ENCODE measurements at regions not wholly inside any gene's neighbourhood (a gene's known extent, or its start where the extent isn't known, plus 50 kb on each side); places are given as distances from the start of the nearest gene placed in this dataset.
"Not testable (repeated sequence)": the region's sequence is repeated elsewhere in the genome, so short reads cannot be mapped to it uniquely, and the experiment has no call there.

DNA sequence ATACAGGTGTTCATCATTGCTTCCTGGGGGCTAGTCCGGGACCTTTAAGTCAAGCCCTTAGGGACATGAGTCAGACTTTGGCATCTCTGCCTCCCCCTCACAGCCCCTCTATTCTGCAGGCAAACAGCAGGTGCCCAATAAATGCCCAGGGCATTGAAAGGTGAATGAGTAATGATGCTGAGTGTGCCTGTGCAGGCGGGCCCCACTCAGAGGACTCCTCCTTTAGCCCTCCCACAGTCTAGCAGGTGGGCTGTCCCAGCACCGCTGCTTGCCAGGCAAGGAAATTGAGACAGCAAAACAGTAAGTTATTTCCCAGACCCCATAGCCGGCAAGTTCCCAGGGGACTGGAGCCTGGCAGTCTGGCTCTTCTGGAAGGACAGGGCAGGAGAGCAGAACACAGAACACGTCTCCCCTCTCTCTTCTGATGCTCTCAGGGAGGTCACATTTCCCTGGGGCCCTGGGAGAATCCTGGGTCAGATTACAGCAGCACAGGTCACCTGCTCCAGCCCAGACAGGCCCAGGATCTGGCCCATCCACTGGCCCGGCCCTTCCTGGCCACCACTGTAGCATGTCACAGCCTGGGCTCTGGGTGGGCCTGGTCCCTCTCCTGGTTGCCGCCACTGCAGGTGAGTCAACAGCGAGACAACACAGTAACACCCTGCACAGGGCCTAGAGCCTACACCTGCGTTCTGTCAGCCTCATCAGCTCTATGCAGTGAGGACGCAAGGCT, 108.7 kb upstream of the MTLN start:
- ATAC-seq (replicated peaks), result not testable (repeated sequence)

DNA sequence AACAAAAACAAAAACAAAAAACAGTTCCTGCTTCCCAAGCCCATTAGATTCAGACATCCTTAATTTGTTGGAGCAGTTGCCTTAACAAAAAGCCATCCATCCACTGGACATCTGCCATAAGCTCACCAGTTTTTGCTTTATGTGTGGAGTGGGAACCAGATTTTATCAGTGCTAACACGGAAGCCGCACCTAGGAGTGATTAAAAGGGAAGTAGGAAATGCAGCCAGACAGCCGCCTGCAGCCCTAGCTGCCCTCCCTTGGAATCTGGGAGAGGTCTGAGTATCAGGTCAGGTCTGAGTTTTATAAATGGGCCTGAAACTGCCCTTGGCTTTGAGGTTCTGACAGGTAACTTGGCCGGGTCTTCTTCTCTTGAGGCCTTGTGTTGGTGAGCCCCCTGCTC, 106.6 kb upstream of the MTLN start:
- not testable (repeated sequence) for H3K4me1 Mint-ChIP-seq; ATAC-seq (replicated peaks); H3K4me3 Mint-ChIP-seq; H3K27me3 Mint-ChIP-seq; DNase-seq; H3K27ac Mint-ChIP-seq; H3K36me3 Mint-ChIP-seq; H3K9me3 Mint-ChIP-seq

More for the DNA sequence above, 108.7 kb upstream of the MTLN start:
- not testable (repeated sequence) for DNase-seq, H3K36me3 Mint-ChIP-seq, H3K27me3 Mint-ChIP-seq, H3K4me1 Mint-ChIP-seq, H3K4me3 Mint-ChIP-seq, H3K27ac Mint-ChIP-seq, H3K9me3 Mint-ChIP-seq

DNA sequence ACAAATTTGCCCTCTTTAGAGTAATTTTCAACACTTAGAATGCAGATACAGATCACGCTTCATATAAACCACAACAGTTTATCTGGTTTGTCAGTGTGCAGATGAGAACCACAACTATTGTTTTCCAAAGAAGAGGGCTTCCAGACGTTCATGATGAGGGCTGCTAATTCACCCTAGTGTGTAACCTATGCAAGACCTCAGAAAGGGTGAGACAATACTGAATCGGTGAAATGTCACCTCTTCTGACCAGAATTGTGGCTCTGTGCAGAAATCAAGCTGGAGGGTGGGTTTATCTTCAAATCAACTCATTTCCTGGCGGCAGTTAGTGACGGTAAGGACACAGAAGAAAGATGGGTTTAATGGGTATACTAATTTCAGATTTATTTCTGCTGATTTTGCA, 105.0 kb upstream of the MTLN start:
- DNase-seq; H3K4me1 Mint-ChIP-seq; H3K9me3 Mint-ChIP-seq; H3K36me3 Mint-ChIP-seq; ATAC-seq (replicated peaks); H3K4me3 Mint-ChIP-seq; H3K27ac Mint-ChIP-seq; H3K27me3 Mint-ChIP-seq: not testable (repeated sequence)

DNA sequence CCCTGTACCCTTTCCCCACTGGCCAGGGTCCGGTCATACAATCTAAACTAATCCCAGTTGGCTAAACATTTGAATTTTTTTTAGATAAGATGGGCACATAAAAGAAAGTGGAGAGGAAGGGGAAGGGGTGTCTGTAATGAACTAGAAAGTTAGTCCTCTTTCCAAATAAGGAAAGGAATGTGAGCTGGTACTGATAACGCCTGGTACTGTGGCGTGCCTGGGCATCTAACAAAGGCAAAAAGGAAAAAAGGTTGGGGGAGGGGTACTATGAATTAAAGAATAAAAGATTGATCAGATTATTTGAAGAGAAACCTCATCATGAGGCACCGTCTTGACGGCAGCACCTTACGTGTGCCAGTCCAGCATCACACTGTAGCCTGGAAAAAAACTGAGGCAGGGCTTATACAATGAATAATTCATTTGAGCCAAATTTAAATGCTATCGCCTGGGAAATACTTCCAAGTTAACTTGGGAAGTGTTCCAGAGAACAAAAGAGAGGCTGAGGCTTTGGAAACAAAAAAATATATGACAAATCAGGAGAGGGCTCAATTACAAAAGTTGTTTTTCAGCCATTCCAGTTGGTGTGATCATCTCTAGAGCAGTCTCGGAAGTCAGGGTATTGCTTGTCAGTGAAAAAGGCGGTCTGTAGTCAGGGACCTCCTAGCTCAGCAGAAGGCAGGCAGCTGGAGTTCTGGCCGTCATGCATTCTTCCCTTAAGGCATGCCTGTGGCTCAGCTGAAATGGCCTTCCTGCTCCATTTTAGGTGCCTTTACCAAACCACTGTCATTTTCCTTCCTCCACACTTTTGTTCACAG, 103.9 kb upstream of the MTLN start:
- not testable (repeated sequence) for H3K27me3 Mint-ChIP-seq; H3K9me3 Mint-ChIP-seq; H3K4me1 Mint-ChIP-seq; ATAC-seq (replicated peaks); DNase-seq; H3K36me3 Mint-ChIP-seq; H3K27ac Mint-ChIP-seq; H3K4me3 Mint-ChIP-seq

DNA sequence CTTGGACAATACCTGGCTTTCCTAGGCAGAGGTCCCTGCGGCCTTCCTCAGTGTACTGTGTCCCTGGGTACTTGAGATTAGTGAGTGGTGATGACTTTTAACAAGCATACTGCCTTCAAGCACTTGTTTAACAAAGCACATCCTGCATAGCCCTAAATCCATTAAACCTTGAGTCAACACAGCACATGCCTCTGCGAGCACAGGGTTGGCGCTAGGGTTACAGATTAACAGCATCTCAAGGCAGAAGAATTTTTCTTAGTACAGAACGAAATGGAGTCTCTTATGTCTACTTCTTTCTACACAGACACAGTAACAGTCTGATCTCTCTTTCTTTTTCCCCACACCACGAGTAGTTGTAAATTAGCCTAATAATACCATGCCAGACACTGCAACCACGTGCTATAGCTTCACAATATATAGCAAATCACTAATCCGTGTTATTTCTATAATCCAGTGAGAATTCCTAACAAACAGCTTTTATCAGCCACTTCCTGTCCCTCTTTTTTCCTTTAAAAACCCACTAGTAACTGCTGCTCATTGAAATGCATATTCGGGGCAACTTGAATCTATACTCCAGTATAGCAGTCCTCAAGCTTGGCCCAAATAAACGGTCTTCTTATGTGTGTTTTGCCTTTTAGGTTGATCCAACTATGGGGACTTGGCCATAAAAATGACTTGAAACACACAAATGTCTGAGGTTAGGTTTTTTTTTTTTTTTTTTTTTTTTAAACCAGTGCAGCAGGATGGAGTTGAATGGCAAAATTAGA, 102.9 kb upstream of the MTLN start:
- H3K27ac Mint-ChIP-seq; ATAC-seq (replicated peaks); DNase-seq; H3K27me3 Mint-ChIP-seq; H3K36me3 Mint-ChIP-seq; H3K9me3 Mint-ChIP-seq; H3K4me1 Mint-ChIP-seq; H3K4me3 Mint-ChIP-seq: not testable (repeated sequence)

DNA sequence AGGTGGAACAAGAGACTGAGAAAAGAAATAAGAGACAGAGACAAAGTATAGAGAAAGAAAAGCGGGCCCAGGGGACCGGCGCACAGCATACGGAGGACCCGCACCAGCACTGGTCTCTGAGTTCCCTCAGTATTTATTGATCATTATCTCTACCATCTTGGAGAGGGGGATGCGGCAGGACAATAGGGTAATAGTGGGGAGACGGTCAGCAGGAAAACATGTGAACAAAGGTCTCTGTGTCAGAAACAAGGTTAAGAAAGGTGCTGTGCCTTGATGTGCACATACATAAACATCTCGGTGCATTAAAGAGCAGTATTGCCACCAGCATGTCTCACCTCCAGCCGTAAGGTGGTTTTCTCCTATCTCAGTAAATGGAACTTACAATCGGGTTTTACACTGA, 102.1 kb upstream of the MTLN start:
- not testable (repeated sequence) for ATAC-seq (replicated peaks); DNase-seq; H3K27me3 Mint-ChIP-seq; H3K4me3 Mint-ChIP-seq; H3K27ac Mint-ChIP-seq; H3K36me3 Mint-ChIP-seq; H3K9me3 Mint-ChIP-seq; H3K4me1 Mint-ChIP-seq

DNA sequence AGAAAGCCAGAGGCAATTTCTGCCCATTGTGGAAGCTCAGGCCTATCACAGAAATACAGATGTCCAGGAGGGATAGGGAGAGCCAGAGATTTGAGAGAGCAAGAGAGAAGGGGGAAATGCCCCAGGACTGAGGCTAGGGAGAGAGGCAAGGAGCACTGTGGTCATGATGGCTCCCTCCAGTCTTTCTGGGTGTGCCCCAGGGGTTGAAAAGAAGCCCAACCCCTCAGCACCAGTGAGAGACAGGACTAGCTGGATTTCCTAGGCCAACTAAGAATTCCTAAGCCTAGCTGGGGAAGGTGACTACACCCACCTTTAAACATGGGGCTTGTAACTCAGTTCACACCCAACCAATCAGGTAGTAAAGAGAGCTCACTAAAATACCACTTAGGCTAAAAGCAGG, 100.7 kb upstream of the MTLN start:
- H3K4me1 Mint-ChIP-seq; H3K4me3 Mint-ChIP-seq; H3K9me3 Mint-ChIP-seq; DNase-seq; ATAC-seq (replicated peaks); H3K36me3 Mint-ChIP-seq; H3K27me3 Mint-ChIP-seq; H3K27ac Mint-ChIP-seq: not testable (repeated sequence)

DNA sequence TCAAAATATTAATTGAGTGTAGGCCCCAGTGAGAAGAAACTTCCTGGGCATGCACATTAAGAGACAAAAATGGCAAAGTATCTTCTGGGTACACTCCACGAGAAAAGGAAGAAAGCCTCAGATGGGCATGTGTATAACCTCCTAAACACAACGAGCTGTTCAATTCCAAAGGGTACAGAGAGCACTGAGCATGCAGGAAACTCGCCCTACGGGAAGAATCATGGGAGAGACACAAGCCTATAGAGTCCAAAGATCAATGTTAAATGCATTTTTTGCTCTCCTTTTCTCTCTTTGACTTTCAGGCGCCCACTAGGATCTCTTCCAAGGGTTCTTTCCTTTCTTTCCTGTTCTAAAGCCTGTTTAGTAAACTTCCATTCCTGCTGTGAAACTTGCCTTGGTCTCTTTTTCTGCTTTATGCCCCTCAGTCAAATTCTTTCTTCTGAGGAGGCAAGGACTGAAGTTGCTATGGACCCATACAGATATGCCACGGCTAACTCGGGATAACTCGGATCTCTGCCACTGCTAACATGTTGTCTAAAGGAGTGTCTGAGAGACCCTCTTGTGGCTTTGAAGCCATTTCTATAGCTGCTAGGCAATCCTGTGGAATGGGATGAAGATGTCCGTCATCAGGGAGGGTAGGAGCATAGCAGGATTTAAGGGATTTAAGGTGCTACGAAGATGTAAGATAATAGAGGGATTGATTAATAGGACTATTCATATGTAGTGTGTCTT, 99.5 kb upstream of the MTLN start:
- not testable (repeated sequence) for H3K9me3 Mint-ChIP-seq; H3K27ac Mint-ChIP-seq; H3K4me1 Mint-ChIP-seq; H3K36me3 Mint-ChIP-seq; H3K27me3 Mint-ChIP-seq; H3K4me3 Mint-ChIP-seq; ATAC-seq (replicated peaks); DNase-seq

DNA sequence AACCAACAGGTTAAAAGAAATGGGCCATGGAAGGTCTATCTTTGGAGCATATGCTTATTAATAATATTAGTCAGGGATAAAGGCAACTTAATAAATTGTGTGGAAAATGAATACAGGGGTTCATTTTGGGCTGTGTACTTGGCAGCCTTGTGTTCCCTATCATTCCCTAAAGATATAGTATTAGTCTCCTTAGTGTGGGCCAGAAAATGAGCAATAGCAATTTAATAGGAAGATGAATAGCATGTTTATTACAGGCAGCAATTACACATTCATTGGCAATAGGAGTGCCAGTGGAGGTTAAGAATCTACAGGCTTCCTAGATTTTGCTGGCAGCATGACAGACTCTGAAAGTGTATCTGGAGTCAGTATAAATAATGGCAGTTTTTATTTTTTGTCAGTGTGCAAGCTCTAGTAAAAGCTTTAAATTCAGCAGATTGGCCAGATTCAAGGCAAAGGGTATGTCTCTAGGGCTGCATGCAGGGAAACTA, 98.7 kb upstream of the MTLN start:
- not testable (repeated sequence) for DNase-seq; ATAC-seq (replicated peaks); H3K36me3 Mint-ChIP-seq; H3K9me3 Mint-ChIP-seq; H3K27ac Mint-ChIP-seq; H3K4me1 Mint-ChIP-seq; H3K27me3 Mint-ChIP-seq; H3K4me3 Mint-ChIP-seq

DNA sequence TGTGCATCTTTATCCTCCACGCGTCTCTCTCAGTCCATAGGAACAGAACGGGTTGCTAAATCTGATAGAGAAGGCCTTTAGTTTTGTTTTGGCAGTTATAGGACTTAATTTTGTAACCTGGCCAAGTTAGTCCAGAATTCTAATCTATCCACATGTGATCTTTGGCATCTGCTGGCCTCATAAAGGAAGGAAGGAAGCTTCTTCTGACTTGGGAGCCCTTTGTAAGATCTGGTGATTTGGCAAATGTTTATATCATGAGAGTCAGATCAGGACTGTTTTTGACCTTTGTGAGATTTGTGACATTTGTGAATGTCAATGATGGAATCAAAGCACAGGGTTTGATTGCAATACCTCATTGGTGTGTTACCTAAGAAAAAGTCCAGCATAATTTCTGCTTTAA, 96.4 kb upstream of the MTLN start:
- DNase-seq; H3K4me3 Mint-ChIP-seq; H3K4me1 Mint-ChIP-seq; H3K27me3 Mint-ChIP-seq; H3K27ac Mint-ChIP-seq; ATAC-seq (replicated peaks); H3K36me3 Mint-ChIP-seq; H3K9me3 Mint-ChIP-seq: not testable (repeated sequence)

DNA sequence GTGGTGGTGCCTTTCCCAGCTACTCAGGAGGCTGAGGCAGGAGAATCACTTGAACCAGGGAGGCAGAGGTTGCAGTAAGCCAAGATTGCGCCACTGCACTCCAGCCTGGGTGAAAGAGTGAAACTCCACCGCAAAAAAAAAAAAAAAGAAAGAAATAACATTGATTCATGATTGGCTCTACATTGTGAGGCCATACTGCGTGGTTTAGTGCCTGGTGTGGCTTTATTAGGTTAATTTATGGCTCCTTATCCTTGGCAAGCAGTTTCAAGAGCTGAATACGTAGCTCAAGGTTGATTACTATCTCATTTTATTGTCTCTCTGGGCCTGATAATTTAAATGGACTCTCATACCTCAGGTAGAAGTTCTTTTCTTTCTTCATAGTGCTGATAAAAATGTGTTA, 80.5 kb upstream of the MTLN start:
- H3K27me3 Mint-ChIP-seq; DNase-seq; H3K27ac Mint-ChIP-seq; H3K9me3 Mint-ChIP-seq; H3K36me3 Mint-ChIP-seq; H3K4me3 Mint-ChIP-seq; ATAC-seq (replicated peaks); H3K4me1 Mint-ChIP-seq: not testable (repeated sequence)

DNA sequence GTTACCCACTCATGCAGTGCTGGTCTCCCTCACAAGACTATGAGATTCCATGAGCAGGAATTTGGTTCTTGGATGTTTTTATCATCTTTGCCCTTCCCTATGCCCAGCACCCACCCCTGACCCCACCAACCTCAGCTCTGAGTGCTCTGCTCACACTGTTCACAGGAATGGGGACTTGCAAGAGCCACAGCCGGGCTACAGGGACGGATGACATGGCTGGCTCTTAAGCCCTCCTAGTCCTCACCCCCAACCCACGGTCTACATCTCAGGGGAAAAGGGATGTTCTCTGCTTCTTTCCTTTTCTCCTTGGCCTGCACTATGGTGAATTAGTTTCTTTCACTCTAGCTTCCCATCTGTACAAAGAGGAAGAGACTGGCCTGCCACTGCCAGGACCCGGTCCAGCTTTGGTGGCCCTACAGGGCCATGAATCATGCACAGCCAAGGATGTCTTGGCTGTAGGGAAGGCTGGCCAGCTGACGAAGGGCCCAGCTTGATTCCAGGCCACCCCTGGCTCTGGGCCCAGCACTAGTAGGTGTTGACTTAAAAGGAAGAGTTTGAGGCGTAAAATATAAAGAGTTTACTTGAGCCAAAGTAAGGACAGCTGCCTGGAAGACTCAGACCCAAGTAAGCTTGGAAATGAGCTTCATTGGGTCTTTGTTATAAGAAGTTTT, 79.7 kb upstream of the MTLN start:
- DNase-seq; H3K4me3 Mint-ChIP-seq; H3K4me1 Mint-ChIP-seq; H3K27ac Mint-ChIP-seq; ATAC-seq (replicated peaks); H3K9me3 Mint-ChIP-seq; H3K27me3 Mint-ChIP-seq; H3K36me3 Mint-ChIP-seq: not testable (repeated sequence)

DNA sequence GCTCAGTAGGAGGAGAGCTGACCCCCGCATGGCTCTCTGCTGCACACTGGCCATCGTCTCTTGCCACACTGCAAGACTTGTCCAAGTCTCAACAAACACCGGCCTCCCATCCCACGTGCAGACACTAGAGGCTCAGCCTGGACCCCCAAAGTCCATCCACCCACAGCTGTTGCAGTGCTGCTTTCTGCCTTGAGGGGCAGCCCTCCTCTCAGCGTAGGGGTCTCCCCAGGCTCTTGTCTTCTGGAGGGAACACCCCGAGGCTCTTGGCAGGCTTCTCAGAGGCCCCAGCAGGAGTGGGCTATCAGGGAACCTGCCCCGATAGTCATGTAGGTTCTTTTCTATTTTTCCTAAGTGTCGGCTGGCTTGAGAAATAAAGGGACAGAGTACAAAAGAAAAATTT, 75.5 kb upstream of the MTLN start:
- H3K27ac Mint-ChIP-seq; H3K36me3 Mint-ChIP-seq; H3K27me3 Mint-ChIP-seq; H3K4me3 Mint-ChIP-seq; H3K4me1 Mint-ChIP-seq; ATAC-seq (replicated peaks); H3K9me3 Mint-ChIP-seq; DNase-seq: not testable (repeated sequence)

DNA sequence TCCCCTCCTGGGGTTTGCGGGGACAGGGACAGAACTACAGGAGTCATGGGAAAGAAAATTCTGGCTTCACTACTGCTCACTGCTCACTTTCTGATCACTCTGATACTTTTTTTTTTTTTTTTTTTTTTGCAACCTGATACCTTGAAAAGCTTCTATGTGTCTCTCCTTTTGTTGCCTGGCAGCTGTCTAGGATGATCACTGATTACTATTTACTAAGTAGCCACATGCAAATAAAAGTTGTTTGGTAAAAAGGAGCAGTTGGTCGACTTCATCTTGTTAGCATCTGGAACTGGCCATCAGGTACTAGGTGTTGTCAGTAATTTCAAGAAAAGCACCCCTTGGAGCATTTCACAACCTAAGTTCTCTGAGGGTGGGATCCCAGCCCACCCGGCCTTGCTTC, 74.9 kb upstream of the MTLN start:
- not testable (repeated sequence) for H3K27me3 Mint-ChIP-seq; H3K9me3 Mint-ChIP-seq; H3K36me3 Mint-ChIP-seq; H3K27ac Mint-ChIP-seq; H3K4me3 Mint-ChIP-seq; DNase-seq; ATAC-seq (replicated peaks); H3K4me1 Mint-ChIP-seq
